Activated CD8-positive, alpha-beta memory T cell treated with anti-CD3 and anti-CD28 coated beads for 4 hours (primary cell): ENCODE measurements at regions not wholly inside any gene's neighbourhood (a gene's known extent, or its start where the extent isn't known, plus 50 kb on each side); places are given as distances from the start of the nearest gene placed in this dataset.

ENCODE experiments used
- DNase-seq, 2 donors: peaks; one replicate each; pipeline ENCODE4 v3.0.0-alpha.2; 2020; ENCODE audit warnings: low read depth in 2 of 2

GRCh38 chr9:105146677-105147076 is 97.8 kb upstream of the SLC44A1 start:
- no peak for DNase-seq

- DNase-seq = no peak
These were observed 97.2 kb upstream of the SLC44A1 start for GRCh38 chr9:105147110-105147871.

- DNase-seq = no peak
These were observed 96.0 kb upstream of the SLC44A1 start for GRCh38 chr9:105148328-105149006.

- DNase-seq = no peak
These were observed 93.3 kb upstream of the SLC44A1 start for GRCh38 chr9:105150991-105151685.

- no peak for DNase-seq
These were observed 92.8 kb upstream of the SLC44A1 start for GRCh38 chr9:105151686-105151995.

- DNase-seq = no peak
These were observed 89.7 kb upstream of the SLC44A1 start for GRCh38 chr9:105154723-105155191.

GRCh38 chr9:105157171-105157583 is 87.3 kb upstream of the SLC44A1 start:
- no peak for DNase-seq

GRCh38 chr9:105158020-105158419 is 86.4 kb upstream of the SLC44A1 start:
- DNase-seq = no peak

GRCh38 chr9:105158898-105159297 is 85.6 kb upstream of the SLC44A1 start:
- no peak for DNase-seq

- DNase-seq = no peak
These were observed 75.6 kb upstream of the SLC44A1 start for GRCh38 chr9:105168870-105169319.

GRCh38 chr9:105171076-105171475 is 73.4 kb upstream of the SLC44A1 start:
- no peak for DNase-seq

GRCh38 chr9:105171589-105171988 is 72.9 kb upstream of the SLC44A1 start:
- no peak for DNase-seq

GRCh38 chr9:105172436-105172835 is 72.0 kb upstream of the SLC44A1 start:
- no peak for DNase-seq

GRCh38 chr9:105173306-105173705 is 71.1 kb upstream of the SLC44A1 start:
- no peak for DNase-seq

- no peak for DNase-seq
These were observed 70.6 kb upstream of the SLC44A1 start for GRCh38 chr9:105173826-105174225.

GRCh38 chr9:105176194-105176593 is 68.3 kb upstream of the SLC44A1 start:
- no peak for DNase-seq

- no peak for DNase-seq
These were observed 66.4 kb upstream of the SLC44A1 start for GRCh38 chr9:105178076-105178475.

- no peak for DNase-seq
These were observed 56.7 kb upstream of the SLC44A1 start for GRCh38 chr9:105187781-105188180.

GRCh38 chr9:105188746-105189145 is 55.7 kb upstream of the SLC44A1 start:
- DNase-seq = no peak

GRCh38 chr9:105191508-105192121 is 52.8 kb upstream of the SLC44A1 start:
- DNase-seq = no peak

- DNase-seq = no peak
These were observed 50.9 kb upstream of the SLC44A1 start for GRCh38 chr9:105193560-105193959.

GRCh38 chr9:105194234-105194633 is 50.2 kb upstream of the SLC44A1 start:
- DNase-seq = no peak
